Fibroblast of lung (primary cell): ENCODE measurements at regions not wholly inside any gene's neighbourhood (a gene's known extent, or its start where the extent isn't known, plus 50 kb on each side); places are given as distances from the start of the nearest gene placed in this dataset.

Experiments used
- DNase-seq, 2 donors: peaks; one replicate each; pipeline versions ENCODE4 v3.0.0 to v3.0.0-alpha.2; 2010; ENCODE audit warnings: low read depth in 2 of 2
- H2AFZ ChIP-seq: 2 replicates; pipeline ENCODE4 v1.5.1; 2012; ENCODE audit warnings: low read length, control low read depth, inconsistent platforms
- H3K27ac ChIP-seq: 2 replicates; pipeline ENCODE4 v1.5.1; 2011; ENCODE audit warnings: low read length, control low read depth; ENCODE audit not compliant: insufficient read depth
- H3K27me3 ChIP-seq: 2 replicates; pipeline ENCODE4 v1.5.1; 2011; ENCODE audit warnings: mild to moderate bottlenecking, low read length; ENCODE audit not compliant: control insufficient read depth, insufficient read depth
- H3K36me3 ChIP-seq: 2 replicates; pipeline ENCODE4 v1.5.1; 2011; ENCODE audit warnings: low read length; ENCODE audit not compliant: control insufficient read depth, insufficient read depth
- H3K4me1 ChIP-seq: 2 replicates; pipeline ENCODE4 v1.5.1; 2011; ENCODE audit warnings: low read length; ENCODE audit not compliant: control insufficient read depth, insufficient read depth; ENCODE audit errors: extremely low read depth
- H3K4me2 ChIP-seq: 2 replicates; pipeline ENCODE4 v1.5.1; 2011; ENCODE audit warnings: low read length, control low read depth; ENCODE audit not compliant: insufficient read depth; ENCODE audit errors: extremely low read depth
- H3K4me3 ChIP-seq, 4 experiments: fragments of 200-600 bp in 1 of 4; sonication (generic) in 1 of 4; replicated peaks in 1 of 4; 2 replicates each; pipeline ENCODE4 v1.5.1; 2011 to 2016; ENCODE audit warnings: low read length in 4 of 4, low read depth in 3 of 4, mild to moderate bottlenecking in 3 of 4, control low read depth in 2 of 4, inconsistent platforms in 1 of 4, mixed read lengths in 1 of 4; ENCODE audit not compliant: insufficient read depth in 1 of 4; ENCODE audit errors: control extremely low read depth in 1 of 4
- H3K79me2 ChIP-seq: 2 replicates; pipeline ENCODE4 v1.5.1; 2012; ENCODE audit warnings: mild to moderate bottlenecking, low read length, inconsistent platforms; ENCODE audit not compliant: control insufficient read depth, insufficient read depth
- H3K9ac ChIP-seq: 2 replicates; pipeline ENCODE4 v1.5.1; 2011; ENCODE audit warnings: mild to moderate bottlenecking, low read length, control low read depth; ENCODE audit not compliant: insufficient read depth
- H3K9me3 ChIP-seq: 2 replicates; pipeline ENCODE4 v1.5.1; 2012; ENCODE audit warnings: low read depth, low read length; ENCODE audit not compliant: control insufficient read depth, insufficient read depth
- H4K20me1 ChIP-seq: 2 replicates; pipeline ENCODE4 v1.5.1; 2011; ENCODE audit warnings: low read length; ENCODE audit not compliant: control insufficient read depth, insufficient read depth; ENCODE audit errors: extremely low read depth
- EZH2 ChIP-seq: IDR thresholded peaks from 2 replicates; pipeline ENCODE4 v1.5.1; 2012; ENCODE audit warnings: low read length, control low read depth, mild to moderate bottlenecking; ENCODE audit errors: missing control alignments
- TF ChIP-seq, protein P1 (sequence below), 2 donors: IDR thresholded peaks in 1 of 2; conservative IDR thresholded peaks in 1 of 2; 1 replicate in 1 of 2; 2 replicates in 1 of 2; pipeline ENCODE4 v1.5.1; 2011 to 2012; ENCODE audit warnings: low read length in 2 of 2, control low read depth in 1 of 2, inconsistent platforms in 1 of 2, low read depth in 1 of 2, mild to moderate bottlenecking in 1 of 2

- Histone ChIP-seq H3K4me1 (peaks cover 10% of the 10 kb centered on the region), H4K20me1 (no peaks in the 10 kb centered on the region), H3K27me3 (no peaks in the 10 kb centered on the region), H3K79me2 (no peaks in the 10 kb centered on the region), H3K27ac (no peak overlapping the region), H2AFZ (no peak overlapping the region), H3K4me2 (no peak overlapping the region), H3K9ac (no peak overlapping the region), H3K9me3 (no peaks in the 10 kb centered on the region), H3K36me3 (no peaks in the 10 kb centered on the region), H3K4me3 (no peak overlapping the region)
- DNase-seq: peak in 1 of 2 donors; percentile 30
- TF ChIP-seq EZH2: no peak
- TF ChIP-seq, protein P1, sequence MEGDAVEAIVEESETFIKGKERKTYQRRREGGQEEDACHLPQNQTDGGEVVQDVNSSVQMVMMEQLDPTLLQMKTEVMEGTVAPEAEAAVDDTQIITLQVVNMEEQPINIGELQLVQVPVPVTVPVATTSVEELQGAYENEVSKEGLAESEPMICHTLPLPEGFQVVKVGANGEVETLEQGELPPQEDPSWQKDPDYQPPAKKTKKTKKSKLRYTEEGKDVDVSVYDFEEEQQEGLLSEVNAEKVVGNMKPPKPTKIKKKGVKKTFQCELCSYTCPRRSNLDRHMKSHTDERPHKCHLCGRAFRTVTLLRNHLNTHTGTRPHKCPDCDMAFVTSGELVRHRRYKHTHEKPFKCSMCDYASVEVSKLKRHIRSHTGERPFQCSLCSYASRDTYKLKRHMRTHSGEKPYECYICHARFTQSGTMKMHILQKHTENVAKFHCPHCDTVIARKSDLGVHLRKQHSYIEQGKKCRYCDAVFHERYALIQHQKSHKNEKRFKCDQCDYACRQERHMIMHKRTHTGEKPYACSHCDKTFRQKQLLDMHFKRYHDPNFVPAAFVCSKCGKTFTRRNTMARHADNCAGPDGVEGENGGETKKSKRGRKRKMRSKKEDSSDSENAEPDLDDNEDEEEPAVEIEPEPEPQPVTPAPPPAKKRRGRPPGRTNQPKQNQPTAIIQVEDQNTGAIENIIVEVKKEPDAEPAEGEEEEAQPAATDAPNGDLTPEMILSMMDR (conservative IDR thresholded peaks at IDR 0.05 in 1 of 2, IDR thresholded peaks at IDR 0.05 in 1 of 2; ENCODE audit: low read depth in 1 of 2, low read length in 2 of 2): no peak
These were observed 188.3 kb downstream of the OGFRL1 start for GRCh38 chr6:71476872-71477271.

- Histone ChIP-seq H3K27ac (peak overlapping the region; percentile 80), H3K4me1 (peaks cover 7% of the 10 kb centered on the region), H3K4me3 (no peak overlapping the region), H3K36me3 (no peaks in the 10 kb centered on the region), H2AFZ (peak overlapping the region; percentile 9), H3K9me3 (no peaks in the 10 kb centered on the region), H3K9ac (peak overlapping the region; percentile 16), H3K4me2 (peak overlapping the region; percentile 82), H3K79me2 (no peaks in the 10 kb centered on the region), H3K27me3 (no peaks in the 10 kb centered on the region), H4K20me1 (no peaks in the 10 kb centered on the region)
- no peak for TF ChIP-seq EZH2
- TF ChIP-seq, protein P1 (conservative IDR thresholded peaks at IDR 0.05 in 1 of 2, IDR thresholded peaks at IDR 0.05 in 1 of 2; ENCODE audit: low read depth in 1 of 2, low read length in 2 of 2): no peak
- DNase-seq: peak; percentile 91 to 98
These were observed 190.4 kb downstream of the OGFRL1 start for GRCh38 chr6:71478834-71479541.

DNA sequence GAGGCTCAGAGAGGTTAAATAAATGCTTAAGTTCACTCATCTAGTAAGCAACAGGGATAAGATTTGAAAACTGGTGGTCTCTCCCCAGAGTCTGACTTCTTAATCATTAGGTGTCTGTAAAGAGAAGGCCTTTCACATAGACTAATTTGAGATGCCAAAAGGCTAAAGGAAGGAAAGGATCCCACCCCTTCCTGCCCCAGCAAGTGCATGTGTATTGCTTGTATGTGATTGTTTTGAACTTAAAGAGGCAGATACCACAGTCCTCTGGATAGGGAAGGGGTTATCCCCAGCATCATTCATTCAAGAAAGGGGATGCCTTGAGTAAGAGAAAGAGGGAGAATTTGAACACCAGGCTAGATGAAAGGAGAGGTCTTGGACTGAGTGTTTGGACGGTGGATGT lies 192.0 kb downstream of the OGFRL1 start:
- Histone ChIP-seq H3K27ac (no peak overlapping the region), H3K36me3 (no peaks in the 10 kb centered on the region)

More for the DNA sequence above, 192.0 kb downstream of the OGFRL1 start:
- Histone ChIP-seq H3K4me2 (no peak overlapping the region), H2AFZ (no peak overlapping the region), H3K4me3 (no peak overlapping the region), H3K9ac (no peak overlapping the region), H3K9me3 (no peaks in the 10 kb centered on the region), H3K4me1 (peaks cover 7% of the 10 kb centered on the region), H3K79me2 (no peaks in the 10 kb centered on the region), H3K27me3 (no peaks in the 10 kb centered on the region), H4K20me1 (no peaks in the 10 kb centered on the region)
- TF ChIP-seq EZH2: no peak
- no peak for DNase-seq
